M059J (cell line): ENCODE measurements at regions not wholly inside any gene's neighbourhood (a gene's known extent, or its start where the extent isn't known, plus 50 kb on each side); places are given as distances from the start of the nearest gene placed in this dataset.
"Not testable (repeated sequence)": the region's sequence is repeated elsewhere in the genome, so short reads cannot be mapped to it uniquely, and the experiment has no call there.

Experiments used
- DNase-seq: peaks from one replicate; pipeline ENCODE4 v3.0.0-alpha.2; 2012; ENCODE audit warnings: low read depth

DNA sequence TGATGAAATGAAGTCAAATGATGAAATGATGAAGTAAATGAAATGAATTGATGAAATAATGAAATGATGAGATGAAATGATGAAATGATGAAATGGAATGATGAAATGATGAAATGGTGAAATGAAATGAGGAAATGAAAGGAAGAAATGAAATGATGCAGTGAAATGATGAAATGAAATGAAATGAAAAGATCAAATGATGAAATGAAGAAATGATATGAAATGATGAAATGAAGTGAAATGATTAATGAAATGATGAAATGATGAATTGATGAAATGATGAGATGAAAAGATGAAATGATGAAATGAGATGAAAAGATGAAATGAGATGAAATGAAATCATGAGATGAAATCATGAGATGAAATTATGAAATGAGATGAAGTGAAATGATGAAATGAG, 139.2 kb upstream of the ERV3-1 start:
- DNase-seq: not testable (repeated sequence)

DNA sequence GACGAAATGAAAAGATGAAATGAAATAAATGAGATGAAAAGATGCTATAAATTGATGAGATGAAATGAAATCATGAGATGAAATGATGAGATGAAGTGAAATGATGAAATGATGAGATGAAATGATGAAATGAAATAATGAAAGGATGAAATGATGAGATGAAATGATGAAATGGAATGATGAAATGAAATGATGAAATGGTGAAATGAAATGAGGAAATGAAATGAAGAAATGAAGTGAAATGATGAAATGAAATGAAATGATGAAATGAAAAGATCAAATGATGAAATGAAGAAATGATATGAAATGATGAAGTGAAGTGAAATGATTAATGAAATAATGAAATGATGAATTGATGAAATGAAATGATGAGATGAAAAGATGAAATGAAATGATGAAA, 138.5 kb upstream of the ERV3-1 start:
- not testable (repeated sequence) for DNase-seq

DNA sequence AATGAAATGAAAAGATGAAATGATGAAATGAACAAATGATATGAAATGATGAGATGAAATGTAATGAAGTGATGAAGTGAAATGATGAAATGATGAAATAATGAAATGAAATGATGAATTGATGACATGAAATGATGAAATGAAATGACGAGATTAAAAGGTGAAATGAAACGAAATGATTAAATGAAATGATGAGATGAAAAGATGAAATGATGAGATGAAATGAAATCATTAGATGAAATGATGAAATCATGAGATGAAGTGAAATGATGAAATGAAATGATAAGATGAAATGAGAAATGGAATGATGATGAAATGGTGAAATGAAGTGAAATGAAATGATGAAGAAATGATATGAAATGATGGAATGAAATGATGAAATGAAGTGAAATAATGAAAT, 138.1 kb upstream of the ERV3-1 start:
- DNase-seq: not testable (repeated sequence)

DNA sequence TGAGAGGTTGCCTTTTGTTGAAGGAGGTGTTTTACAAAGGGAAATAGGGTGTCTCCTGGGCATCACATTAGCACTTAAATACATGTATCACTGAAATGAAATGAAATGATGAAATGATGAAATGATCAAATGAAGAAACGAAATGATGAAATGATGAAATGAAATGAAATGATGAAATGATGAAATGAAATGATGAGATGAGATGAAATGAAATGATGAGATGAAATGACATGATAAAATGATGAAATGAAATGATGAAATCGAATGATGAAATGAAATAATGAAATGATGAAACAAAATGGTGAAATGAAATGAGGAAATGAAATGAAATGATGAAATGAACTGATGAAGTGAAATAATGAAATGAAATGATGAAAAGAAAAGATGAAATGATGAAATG, 137.6 kb upstream of the ERV3-1 start:
- DNase-seq: not testable (repeated sequence)

DNA sequence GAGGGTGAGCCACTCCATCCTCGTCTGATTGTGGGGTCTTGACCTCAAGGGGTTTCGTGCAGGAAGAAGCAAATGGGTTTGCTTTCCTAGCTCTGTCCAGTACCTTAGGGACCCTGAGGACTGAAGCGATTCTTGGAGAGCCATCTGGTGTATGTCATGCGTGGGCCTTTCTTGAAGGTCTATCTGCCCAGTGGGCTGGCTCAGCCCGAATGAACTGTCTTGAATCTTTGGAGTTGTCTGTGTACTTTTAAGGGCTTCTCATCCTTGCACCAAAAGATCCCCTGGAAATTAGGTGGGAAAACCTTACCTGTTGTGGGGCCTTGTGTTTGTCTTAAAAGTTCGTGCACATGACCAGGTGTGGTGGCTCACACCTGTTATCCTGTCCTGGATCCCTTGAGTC, 135.4 kb upstream of the ERV3-1 start:
- not testable (repeated sequence) for DNase-seq

DNA sequence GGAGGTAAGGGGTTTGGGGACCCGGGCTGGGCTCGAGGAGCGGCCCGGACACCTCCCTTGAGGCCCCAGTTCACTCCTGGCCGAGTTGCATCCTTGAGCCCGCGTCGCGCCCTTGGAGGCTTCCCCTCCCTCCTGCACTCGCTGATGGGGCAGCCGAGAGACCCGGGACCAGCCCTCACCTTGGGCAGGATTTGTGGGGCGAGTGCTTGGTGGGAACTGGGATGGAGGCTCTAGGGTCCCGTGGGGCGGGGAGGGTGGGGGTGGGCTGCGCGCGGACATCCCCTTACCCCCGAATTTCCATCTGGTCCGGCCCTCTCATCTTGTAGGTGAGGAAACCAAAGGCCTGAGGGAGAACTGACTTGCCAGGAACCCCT, 134.9 kb upstream of the ERV3-1 start:
- peak; percentile 0 for DNase-seq

DNA sequence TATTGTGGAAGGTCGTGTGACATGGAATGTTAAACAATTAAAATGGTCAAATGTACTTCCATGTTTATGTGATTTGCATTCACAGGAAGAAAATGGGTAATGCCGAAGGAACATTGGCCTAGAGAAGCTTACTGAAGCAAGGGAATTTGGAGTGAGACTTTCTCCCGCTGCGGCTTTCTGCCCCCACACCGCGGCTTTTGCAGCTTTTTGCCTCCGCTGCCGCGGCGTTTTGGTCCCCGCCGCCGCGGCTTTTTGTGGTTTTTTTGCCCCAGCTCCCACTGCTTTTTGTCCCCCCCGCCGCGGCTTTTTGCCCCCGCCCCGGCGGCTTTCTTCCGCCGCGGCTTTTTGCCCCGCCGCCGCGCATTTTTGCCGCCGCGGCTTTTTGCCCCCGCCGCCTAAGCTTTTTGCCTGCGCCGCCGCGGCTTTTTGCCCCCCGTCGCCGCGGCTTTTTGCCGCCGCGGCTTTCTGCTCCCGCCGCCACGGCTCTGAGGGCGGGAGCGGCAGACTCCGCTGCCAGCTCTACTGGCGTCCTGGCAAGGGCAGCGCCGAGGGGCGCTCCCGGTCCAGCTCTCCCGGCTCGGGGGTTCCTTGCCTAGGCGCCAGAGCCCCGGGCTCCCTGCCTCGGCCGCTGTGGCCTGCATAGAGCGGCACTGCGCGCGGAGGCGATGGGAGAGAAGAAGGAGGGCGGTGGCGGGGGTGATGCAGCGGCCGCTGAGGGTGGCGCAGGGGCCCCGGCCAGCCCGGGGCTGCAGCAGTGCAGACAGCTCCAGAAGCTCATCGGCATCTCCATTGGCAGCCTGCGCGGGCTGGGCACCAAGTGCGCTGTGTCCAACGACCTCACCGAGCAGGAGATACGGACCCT, 134.3 kb upstream of the ERV3-1 start:
- DNase-seq: peak; percentile 0

DNA sequence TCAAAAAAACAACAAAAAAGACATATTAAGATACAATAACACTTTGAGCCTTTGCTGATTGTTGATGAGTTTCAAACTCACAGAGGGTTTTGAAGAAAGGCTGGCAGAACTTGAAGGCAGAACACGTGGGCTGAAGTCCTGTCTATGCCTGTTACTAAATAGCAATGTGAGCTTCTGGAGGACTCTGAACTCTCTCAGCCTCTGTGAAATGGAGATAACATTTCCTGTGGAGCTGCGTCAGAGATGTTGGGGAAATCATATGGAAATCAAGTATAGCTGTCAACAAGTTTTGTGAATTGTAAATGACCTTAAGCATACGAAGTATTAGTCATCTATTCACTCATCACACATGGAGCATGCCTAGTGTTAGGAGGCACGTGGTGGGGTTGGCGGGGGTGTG, 130.4 kb upstream of the ERV3-1 start:
- not testable (repeated sequence) for DNase-seq

DNA sequence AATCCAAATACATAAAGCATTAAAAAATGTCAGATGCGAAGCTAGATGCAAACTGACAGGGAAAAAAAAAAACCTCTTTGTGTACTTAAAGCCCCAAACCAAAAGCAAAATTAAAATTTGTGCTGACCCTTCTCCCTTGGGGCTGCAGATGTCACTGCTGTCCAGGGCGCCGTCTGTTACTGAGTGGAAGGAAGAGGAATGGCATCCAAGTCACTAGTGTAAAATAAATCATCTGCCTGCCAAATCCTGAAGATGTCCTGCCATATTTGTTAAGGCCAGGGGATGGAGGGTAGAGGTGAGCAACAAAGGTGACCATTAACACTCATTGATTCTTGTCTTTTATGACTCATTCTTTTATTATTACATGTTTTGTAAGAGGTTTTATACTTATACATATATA, 126.6 kb upstream of the ERV3-1 start:
- not testable (repeated sequence) for DNase-seq

DNA sequence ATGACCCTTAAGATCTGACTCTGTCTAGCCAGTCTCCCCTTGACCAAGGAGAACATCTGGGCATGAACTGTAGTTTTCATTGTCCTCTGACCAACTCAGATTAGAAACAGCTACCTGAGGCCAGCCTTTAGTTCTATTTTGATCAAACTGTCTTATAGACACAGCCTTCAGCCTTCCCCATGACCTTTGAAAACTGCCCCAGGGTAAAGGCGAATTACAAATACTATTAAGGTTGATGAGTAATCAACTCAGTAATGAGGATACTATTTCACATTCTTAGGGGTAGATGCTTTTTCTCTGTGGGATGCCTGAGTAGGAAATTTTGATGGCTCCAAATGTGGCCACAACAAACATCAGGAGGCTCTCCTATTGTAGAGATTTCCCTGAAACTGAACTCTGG, 125.8 kb upstream of the ERV3-1 start:
- not testable (repeated sequence) for DNase-seq

DNA sequence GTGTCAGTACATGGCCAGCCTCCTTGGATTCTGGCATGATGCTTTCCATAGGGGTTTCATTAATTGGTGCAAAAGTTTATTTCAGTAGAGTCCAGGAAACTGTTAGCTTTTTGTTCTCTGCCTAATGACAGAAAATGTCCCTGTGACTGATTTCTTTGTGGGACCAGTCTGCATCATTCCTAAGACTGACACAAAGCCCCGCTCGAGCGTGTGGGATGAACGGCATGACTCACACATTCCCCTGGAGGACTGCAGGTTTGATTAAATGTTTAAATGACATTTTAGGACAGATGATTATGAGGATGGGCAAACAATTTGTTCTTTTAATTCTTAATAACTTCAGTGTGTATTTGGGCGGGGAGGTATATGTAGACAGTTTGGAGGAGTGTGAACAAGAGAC, 120.9 kb upstream of the ERV3-1 start:
- not testable (repeated sequence) for DNase-seq

DNA sequence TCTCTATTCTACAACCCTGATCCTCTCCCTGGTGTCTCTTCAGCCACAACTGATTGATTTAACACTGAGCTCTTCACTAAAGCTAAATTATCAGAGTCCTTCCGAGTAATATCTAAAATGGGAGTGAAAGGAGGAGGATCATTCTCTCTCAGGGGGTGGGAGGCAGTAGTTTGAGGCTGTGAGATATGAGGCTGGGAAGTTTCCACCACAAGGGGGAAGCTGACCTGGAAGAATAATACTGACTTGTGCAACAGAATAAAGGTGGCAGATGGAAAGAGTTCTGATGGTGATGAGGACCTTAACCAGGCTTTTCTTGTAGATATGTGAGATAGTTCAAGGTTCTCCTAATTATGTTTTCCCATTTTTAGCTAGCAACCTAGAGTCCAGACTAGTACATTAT, 118.1 kb upstream of the ERV3-1 start:
- not testable (repeated sequence) for DNase-seq

DNA sequence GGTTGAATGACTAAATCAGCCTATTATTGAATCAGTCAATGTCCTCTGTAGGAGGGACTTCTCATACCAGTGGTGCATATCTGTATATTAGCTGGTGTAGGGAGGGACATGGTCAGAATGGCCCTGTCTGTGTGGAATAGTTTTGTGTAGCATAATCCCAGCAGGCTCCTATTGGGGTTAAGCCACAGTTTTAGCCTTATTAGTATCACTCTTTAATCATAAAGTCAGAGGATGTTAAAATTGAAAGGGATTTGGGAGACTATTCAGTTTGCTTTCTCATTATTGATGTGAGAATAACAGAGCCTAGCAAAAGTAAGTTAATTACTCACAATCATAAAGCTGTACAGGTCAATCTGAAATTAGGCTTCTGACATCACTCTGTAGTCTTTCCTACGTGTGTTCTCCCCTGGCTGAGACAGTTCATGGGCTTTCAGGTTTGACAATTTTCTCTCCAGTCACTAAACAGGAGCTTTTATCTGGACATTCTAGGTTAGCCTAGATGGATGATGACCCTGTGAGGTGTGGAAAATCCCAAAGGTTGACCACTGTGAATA, 99.2 kb upstream of the ERV3-1 start:
- DNase-seq: not testable (repeated sequence)

DNA sequence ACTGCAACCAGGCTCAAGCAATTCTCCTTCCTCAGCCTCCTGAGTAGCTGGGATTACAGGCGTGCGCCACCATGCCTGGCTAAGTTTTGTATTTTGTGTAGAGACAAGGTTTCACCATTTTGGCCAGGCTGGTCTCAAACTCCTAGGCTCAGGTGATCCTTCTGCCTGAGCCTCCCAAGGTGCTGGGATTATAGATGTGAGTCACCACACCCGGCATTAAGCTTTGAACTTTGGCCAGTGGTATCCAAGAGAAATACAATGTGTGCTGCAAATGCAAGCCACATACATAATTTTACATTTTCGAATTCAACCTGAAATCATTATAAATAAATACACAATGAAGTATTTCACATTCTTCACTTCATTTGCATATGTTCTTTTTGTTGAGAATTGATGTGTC, 94.0 kb upstream of the ERV3-1 start:
- not testable (repeated sequence) for DNase-seq

DNA sequence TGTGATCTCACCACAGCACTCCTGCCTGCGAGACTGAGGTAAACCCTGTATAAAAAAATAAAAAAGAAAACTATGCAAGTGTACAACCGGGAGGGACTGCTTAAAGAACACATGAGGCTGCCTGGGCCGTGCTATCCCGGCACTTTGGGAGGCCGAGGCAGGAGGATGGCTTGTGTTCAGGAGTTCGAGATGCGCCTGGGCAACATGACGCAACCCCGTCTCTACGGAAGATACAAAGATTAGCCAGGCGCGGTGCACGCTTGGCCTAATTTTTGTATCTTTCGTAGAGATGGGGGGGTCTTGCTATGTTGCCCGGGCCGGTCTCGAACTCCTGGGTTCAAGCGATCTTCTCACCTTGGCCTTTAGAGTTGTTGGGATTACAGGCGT, 75.2 kb upstream of the ERV3-1 start:
- not testable (repeated sequence) for DNase-seq

DNA sequence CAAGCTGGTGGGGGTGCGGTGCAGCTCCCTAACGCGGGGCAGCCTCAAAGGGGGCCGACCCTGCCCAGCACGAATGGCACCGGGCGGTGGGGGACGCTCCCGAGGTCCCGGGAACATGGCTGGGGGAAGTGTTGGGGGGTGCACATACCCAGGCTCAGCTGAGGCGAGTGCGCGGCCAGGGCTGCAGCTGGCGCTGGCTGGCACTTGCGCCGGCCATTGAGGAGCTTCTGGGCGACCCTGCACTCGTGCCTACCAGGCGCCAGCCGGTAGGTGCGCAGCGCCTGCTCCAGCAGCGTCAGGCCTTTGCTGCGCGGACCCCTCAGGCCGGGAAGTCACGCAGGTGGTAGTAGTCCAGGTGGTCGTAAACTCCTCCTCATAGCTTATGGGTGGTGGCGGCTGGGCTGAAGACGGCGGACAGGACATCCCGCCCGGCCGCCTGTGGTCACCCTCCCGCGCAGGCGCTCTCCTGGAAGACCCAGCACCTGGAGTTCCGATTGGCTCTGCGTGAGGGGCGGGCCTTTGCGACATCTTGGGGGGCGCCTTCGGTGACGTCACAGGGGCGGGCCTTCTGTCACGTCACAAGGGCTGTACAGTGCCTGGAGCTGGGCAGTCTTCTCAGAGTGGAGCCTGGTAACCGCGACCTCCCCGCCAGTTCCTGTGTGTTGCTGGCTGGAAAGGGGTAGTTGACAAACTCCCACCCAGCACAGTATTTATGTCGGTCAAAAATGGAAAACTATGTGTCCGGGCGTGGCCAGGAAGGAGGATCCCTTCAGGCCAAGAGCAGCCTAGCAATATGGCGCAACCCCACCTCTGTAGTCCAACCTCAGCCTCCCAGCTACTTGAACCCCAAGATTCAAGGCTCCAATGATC, 74.5 kb upstream of the ERV3-1 start:
- DNase-seq: peak; percentile 92

DNA sequence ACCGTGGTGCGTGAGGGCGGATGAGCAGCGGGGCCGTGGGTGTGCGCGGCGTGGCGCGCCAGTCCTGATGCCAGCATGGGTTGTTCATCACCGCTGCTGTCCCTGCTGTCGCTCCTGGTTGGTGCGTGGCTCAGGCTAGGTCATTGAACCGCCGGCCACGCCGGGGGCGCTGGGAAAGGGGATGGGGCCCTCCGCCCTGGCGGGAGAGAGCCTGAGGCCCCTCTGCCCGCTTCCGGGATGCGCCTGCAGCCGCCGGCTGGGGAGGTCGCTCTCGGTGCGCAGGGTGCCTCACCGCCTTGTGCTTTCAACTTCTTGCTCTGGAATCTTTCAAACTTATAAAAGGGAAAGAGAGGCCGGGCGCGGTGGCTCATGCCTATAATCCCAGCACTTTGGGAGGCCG, 68.5 kb upstream of the ERV3-1 start:
- not testable (repeated sequence) for DNase-seq

DNA sequence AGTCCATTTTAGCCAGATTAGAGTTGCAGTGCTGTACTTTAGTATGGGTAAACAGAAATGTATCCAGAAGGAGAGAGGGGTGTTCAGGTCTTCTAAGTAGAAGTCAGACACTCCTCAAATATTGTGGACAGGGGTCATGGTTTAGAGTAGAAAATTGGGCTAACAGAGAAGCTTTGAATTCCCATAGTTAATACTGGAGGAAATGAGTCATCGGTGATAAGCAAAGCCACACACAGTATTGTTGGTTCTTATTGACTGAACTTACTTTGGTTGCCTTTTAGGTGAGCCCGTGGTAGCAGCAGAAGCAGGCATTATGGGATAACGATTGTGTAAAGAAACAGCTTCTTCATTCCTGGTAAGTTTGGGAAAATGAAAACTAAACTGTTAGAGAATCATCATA, 66.7 kb upstream of the ERV3-1 start:
- peak; percentile 67 for DNase-seq

DNA sequence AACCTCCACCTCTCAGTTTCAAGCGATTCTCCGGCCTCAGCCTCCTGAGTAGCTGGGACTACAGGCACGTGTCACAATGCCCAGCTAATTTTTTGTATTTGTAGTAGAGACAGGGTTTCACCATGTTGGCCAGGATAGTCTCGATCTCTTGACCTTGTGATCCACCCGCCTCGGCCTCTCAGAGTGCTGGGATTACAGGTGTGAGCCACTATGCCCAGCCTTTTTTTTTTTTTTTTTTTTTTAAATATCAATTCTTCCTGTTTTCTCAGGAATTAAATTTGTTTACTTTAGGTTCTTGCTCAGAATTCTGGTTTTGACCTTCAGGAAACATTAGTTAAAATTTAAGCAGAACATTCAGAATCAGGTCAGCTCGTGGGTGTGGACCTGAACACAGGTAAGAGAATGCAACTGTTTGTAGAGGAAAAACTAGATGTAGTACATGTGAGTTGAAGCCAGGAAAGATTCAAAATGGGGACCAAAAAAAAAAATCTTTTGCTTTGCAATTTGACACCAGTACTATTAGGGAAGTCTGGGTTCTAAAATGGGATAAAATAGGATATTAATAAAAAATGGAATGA, 65.5 kb upstream of the ERV3-1 start:
- DNase-seq: not testable (repeated sequence)

DNA sequence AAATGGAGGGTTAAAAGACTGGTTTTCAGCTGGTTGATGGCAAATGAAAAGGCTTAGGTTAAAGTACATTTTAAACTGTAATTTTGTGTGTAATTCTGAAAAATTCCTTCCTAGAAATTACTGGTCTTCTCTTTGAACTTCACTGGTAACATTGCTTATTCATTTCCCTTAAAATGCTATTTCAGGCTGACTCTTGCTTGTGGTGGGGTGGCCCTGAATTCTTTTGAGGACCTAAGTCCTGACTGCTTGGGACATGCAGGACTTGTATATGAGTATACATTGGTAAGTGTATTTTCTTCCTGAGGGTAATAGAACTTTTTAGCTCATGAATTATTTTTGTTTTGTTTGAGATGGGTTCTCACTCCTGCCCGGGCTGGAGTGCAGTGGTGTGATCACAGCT, 63.0 kb upstream of the ERV3-1 start:
- not testable (repeated sequence) for DNase-seq

DNA sequence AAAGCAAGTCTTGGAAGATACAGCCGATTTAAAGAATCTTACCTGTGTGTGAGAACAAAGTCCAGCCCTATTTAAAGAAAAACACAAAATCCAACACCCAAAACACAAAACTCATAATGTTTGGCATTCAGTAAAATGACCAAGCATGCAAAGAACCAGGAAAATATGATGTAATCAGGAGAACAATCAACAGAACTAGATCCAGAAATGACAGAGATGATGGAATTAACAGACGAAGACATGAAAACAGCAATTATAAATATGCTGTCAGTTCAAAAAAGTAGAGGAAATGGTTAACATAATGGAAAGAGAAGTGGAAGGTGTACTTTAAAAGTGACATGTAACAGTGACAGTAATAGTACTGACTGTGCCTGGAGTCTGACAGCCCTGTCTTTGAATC, 56.1 kb upstream of the ERV3-1 start:
- DNase-seq: not testable (repeated sequence)

DNA sequence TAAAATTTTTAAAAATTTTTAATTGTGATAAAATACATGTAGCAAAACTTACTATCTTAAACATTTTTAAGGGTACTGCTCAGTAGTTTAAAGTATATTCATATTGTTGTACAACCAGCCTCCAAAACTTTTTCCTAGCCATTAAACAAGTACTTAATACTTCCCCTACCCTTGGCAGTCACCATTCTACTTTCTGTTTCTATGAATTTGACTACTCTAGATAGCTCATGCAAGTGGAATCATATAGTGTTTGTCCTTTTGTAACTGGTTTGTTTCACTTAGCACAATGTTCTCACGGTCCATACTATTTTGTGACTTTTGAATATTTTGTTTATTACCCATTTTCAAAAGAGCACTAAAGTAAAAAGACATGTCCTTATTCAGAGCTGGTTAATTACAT, 52.8 kb upstream of the ERV3-1 start:
- DNase-seq: not testable (repeated sequence)
